Sigmoid colon (tissue), 4 donors: ENCODE measurements at regions not wholly inside any gene's neighbourhood (a gene's known extent, or its start where the extent isn't known, plus 50 kb on each side); places are given as distances from the start of the nearest gene placed in this dataset.

ENCODE experiments used
- CTCF ChIP-seq, 4 experiments: fragments of 450-650 bp in 3 of 4; fragments of 200-600 bp in 1 of 4; IDR thresholded peaks; one replicate each; pipeline ENCODE4 v1.5.1; 2016 to 2019; ENCODE audit warnings: antibody characterized with exemption in 4 of 4, mild to moderate bottlenecking in 3 of 4, moderate library complexity in 2 of 4
- POLR2A ChIP-seq, 2 donors: fragments of 450-650 bp; IDR thresholded peaks; one replicate each; pipeline ENCODE4 v1.6.1; 2016; ENCODE audit warnings: antibody characterized with exemption in 2 of 2, mild to moderate bottlenecking in 2 of 2, moderate library complexity in 2 of 2
- POLR2AphosphoS5 ChIP-seq, 4 donors: sonication (generic); formaldehyde crosslinking; IDR thresholded peaks; one replicate each; pipeline ENCODE4 v1.6.1; 2017; ENCODE audit warnings: antibody characterized with exemption in 4 of 4

- no peak for TF ChIP-seq CTCF (IDR thresholded peaks at IDR 0.05)
- TF ChIP-seq POLR2A (IDR thresholded peaks at IDR 0.05): no peak
- no peak for TF ChIP-seq POLR2AphosphoS5 (IDR thresholded peaks at IDR 0.05)
Measured at GRCh38 chr10:76651154-76651553, 986.5 kb downstream of the KCNMA1 start.
